PC-9 (cell line): ENCODE measurements at regions not wholly inside any gene's neighbourhood (a gene's known extent, or its start where the extent isn't known, plus 50 kb on each side); places are given as distances from the start of the nearest gene placed in this dataset.

Source experiments
- BruUV-seq: library from RNA; stranded (reverse); fragments of 400-500 nt; replicated peaks from 2 replicates; lab custom pipeline; 2021; lab: Mats Ljungman, UMichigan
- CTCF ChIA-PET: fragments of 300-600 bp; sonication (Branson Sonifier 250); formaldehyde crosslinking; loops from one replicate; lab custom pipeline; 2022; ENCODE audit warnings: antibody characterized with exemption; lab: Charles Lee
- POLR2A ChIA-PET: fragments of 300-600 bp; sonication (Branson Sonifier 250); formaldehyde crosslinking; loops from one replicate; lab custom pipeline; 2022; ENCODE audit warnings: antibody characterized with exemption; ENCODE audit not compliant: unreplicated experiment; lab: Charles Lee
- DNase-seq, 2 experiments: peaks; one replicate each; pipeline versions ENCODE4 v3.0.0 to v3.0.0-alpha.2; 2015 to 2022; ENCODE audit warnings: mixed read lengths in 1 of 2
- H2AFZ ChIP-seq: fragments of 200-600 bp; sonication (generic); 2 replicates; pipeline ENCODE4 v1.8.1; 2017; ENCODE audit warnings: antibody characterized with exemption
- H3F3A ChIP-seq: fragments of 200-600 bp; sonication (generic); 2 replicates; pipeline ENCODE4 v1.8.1; 2017; ENCODE audit warnings: antibody characterized with exemption, mild to moderate bottlenecking, low read depth; ENCODE audit not compliant: insufficient read depth
- H3K27ac ChIP-seq: fragments of 200-600 bp; sonication (generic); 2 replicates; pipeline ENCODE4 v1.6.1; 2016; ENCODE audit warnings: mixed run types
- H3K27me3 ChIP-seq: fragments of 200-600 bp; sonication (generic); 2 replicates; pipeline ENCODE4 v1.6.1; 2016; ENCODE audit warnings: low read depth, mixed run types; ENCODE audit not compliant: insufficient read depth
- H3K36me3 ChIP-seq: fragments of 200-600 bp; sonication (generic); 2 replicates; pipeline ENCODE4 v1.6.1; 2016; ENCODE audit warnings: low read depth, mixed run types
- H3K4me1 ChIP-seq: fragments of 200-600 bp; sonication (generic); replicated peaks from 2 replicates; pipeline ENCODE4 v1.6.1; 2016; ENCODE audit warnings: mixed run types; ENCODE audit not compliant: insufficient read depth
- H3K4me2 ChIP-seq: fragments of 200-600 bp; sonication (generic); 2 replicates; pipeline ENCODE4 v1.6.1; 2017; ENCODE audit warnings: mixed run types
- H3K4me3 ChIP-seq: fragments of 200-600 bp; sonication (generic); 2 replicates; pipeline ENCODE4 v1.6.1; 2016; ENCODE audit warnings: mixed run types
- H3K79me2 ChIP-seq: fragments of 200-600 bp; sonication (generic); 2 replicates; pipeline ENCODE4 v1.6.1; 2017; ENCODE audit warnings: low read depth, mixed run types
- H3K9me2 ChIP-seq: fragments of 200-600 bp; sonication (generic); 2 replicates; pipeline ENCODE4 v1.8.1; 2017; ENCODE audit warnings: mild to moderate bottlenecking; ENCODE audit not compliant: insufficient read depth
- H3K9me3 ChIP-seq: fragments of 200-600 bp; sonication (generic); 2 replicates; pipeline ENCODE4 v1.8.1; 2016; ENCODE audit warnings: low read depth; ENCODE audit not compliant: insufficient read depth
- H4K20me1 ChIP-seq: fragments of 200-600 bp; sonication (generic); 2 replicates; pipeline ENCODE4 v1.8.1; 2017; ENCODE audit not compliant: insufficient read depth
- CTCF ChIP-seq: fragments of 200-600 bp; sonication (generic); conservative IDR thresholded peaks from 2 replicates; pipeline ENCODE4 v1.6.1; 2017; ENCODE audit warnings: mixed run types, antibody characterized with exemption, mild to moderate bottlenecking, moderate library complexity
- EZH2 ChIP-seq: fragments of 200-600 bp; sonication (generic); IDR thresholded peaks from 2 replicates; pipeline ENCODE4 v1.8.0; 2017; ENCODE audit warnings: antibody characterized with exemption, low read depth
- intact Hi-C: fragments of 100-400 bp; cut with micrococcal nuclease; formaldehyde crosslinking; loops from one replicate; pipeline ENCODE4 v1.10.0; 2022; ENCODE audit not compliant: unreplicated experiment

GRCh38 chr7:86958380-86958779 is 101.1 kb downstream of the ELAPOR2 start:
- no peak overlapping the region for H3K27ac ChIP-seq
- no peak overlapping the region for H3K4me3 ChIP-seq
- intact Hi-C loops: no loop called here
- H3K36me3 ChIP-seq: no peaks in the 10 kb centered on the region
- TF ChIP-seq EZH2 (no peak), CTCF (no peak)
- CTCF ChIA-PET: no interaction called here
- POLR2A ChIA-PET: no interaction called here
- no peaks in the 10 kb centered on the region for H3K9me3 ChIP-seq
- no peak overlapping the region for H3K4me2 ChIP-seq
- no peaks in the 10 kb centered on the region for H3F3A ChIP-seq
- DNase-seq: no peak
- H3K4me1 ChIP-seq: no peaks in the 10 kb centered on the region
- no peaks in the 10 kb centered on the region for H3K79me2 ChIP-seq
- no peaks in the 10 kb centered on the region for H3K9me2 ChIP-seq
- no peaks in the 10 kb centered on the region for H4K20me1 ChIP-seq
- no peak overlapping the region for H2AFZ ChIP-seq
- no peaks in the 10 kb centered on the region for H3K27me3 ChIP-seq
- BruUV-seq: no TSS peak

GRCh38 chr7:86956567-86956966 is 102.9 kb downstream of the ELAPOR2 start:
- intact Hi-C loops: no loop called here
- Histone ChIP-seq H2AFZ (no peak overlapping the region), H3K27me3 (no peaks in the 10 kb centered on the region), H3K9me3 (no peaks in the 10 kb centered on the region), H3K4me2 (no peak overlapping the region), H3K36me3 (no peaks in the 10 kb centered on the region), H3F3A (no peaks in the 10 kb centered on the region), H3K79me2 (no peaks in the 10 kb centered on the region), H3K4me3 (no peak overlapping the region), H3K4me1 (no peaks in the 10 kb centered on the region), H4K20me1 (no peaks in the 10 kb centered on the region), H3K9me2 (no peaks in the 10 kb centered on the region), H3K27ac (no peak overlapping the region)
- BruUV-seq: no TSS peak
- TF ChIP-seq EZH2: no peak
- no peak for TF ChIP-seq CTCF
- ChIA-PET CTCF (no interaction called here), POLR2A (no interaction called here)
- DNase-seq: no peak

DNA sequence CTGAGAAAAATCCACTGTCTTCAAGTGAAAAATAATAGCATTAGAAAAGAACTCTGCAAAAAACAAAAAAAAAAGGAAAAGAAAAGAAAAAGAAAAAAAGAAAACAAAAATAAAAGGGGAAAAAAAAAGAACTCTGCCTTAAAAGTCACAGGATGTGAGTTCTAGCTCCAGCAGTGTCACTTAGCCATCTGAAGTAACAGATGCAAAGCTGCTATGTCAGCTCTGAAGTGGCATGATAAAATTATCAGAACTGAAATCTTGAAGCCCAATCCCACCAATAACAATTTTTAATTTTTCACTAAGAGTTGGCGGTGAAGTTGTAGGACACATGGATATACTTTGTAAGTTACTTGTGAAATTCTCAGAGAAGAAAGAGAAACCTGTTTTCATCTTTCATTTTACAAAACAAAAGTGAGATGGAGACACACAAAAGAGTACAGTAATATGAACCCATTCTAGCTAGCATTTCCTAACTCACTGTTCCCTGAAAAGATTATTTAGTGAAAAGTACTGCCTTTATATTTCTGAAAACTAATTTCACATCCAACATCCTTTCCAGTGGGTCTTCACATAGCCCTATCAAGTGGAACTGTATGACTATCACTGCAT is 103.5 kb downstream of the ELAPOR2 start:
- Histone ChIP-seq H4K20me1 (no peaks in the 10 kb centered on the region), H3K4me2 (no peak overlapping the region), H2AFZ (no peak overlapping the region), H3K27me3 (no peaks in the 10 kb centered on the region), H3K36me3 (no peaks in the 10 kb centered on the region), H3K9me3 (no peaks in the 10 kb centered on the region), H3K27ac (no peak overlapping the region), H3F3A (no peaks in the 10 kb centered on the region), H3K79me2 (no peaks in the 10 kb centered on the region), H3K4me1 (no peaks in the 10 kb centered on the region), H3K9me2 (no peaks in the 10 kb centered on the region), H3K4me3 (no peak overlapping the region)
- TF ChIP-seq CTCF (no peak), EZH2 (no peak)
- intact Hi-C loops: no loop called here
- POLR2A ChIA-PET: no interaction called here
- no TSS peak for BruUV-seq
- no peak for DNase-seq
- CTCF ChIA-PET: no interaction called here
